Stimulated activated CD8-positive, alpha-beta memory T cell treated with anti-CD3 and anti-CD28 coated beads, Interleukin-2, amount 100 ng/mL, for 48 hours (primary cell): ENCODE measurements at regions not wholly inside any gene's neighbourhood (a gene's known extent, or its start where the extent isn't known, plus 50 kb on each side); places are given as distances from the start of the nearest gene placed in this dataset.
A peak's percentile ranks its signal among the peaks of the same experiment; 100 is the strongest.

Experiments used
- DNase-seq, 2 donors: peaks; one replicate each; pipeline ENCODE4 v3.0.0-alpha.2; 2020; ENCODE audit warnings: low read depth in 2 of 2

DNA sequence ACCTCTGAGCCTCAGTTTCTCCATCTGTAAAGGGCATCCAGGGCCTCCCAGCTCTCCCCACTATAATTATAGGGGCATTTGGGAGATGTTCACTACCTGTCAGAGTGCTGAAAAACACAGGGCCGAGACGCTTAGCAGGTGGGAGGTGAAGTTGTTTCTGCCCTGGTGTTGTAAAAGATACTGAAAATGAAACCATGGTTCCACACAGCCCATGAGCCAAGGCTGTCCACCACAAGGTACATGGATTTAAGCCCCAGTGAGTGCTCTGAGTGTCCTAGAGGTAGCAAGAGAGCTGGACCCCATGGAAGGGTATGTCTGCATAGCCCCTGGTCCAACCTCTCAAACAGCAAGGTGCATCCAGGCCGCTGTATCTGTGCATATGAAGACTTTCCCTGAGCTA is 137.5 kb downstream of the C5orf15 start:
- DNase-seq, result no peak

DNA sequence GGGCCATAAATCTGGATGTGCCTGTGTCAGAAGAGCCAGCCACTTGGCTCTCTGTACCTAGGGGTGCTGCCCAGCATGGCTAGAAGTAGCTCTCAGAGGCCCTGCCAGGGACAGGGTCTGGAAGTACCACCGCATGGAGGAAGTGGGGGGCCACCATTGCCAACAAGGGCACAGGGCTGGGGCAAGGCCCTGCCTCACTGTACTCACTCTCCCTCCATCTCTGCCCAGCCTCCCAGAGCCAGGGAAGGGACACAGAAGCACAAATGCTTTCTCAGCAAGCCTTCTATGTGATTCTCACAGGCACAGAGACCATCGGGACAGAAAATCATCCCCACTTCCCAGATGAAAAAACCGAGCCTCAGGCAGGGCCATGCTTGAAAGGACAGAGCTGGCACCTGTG is 138.1 kb downstream of the C5orf15 start:
- no peak for DNase-seq

DNA sequence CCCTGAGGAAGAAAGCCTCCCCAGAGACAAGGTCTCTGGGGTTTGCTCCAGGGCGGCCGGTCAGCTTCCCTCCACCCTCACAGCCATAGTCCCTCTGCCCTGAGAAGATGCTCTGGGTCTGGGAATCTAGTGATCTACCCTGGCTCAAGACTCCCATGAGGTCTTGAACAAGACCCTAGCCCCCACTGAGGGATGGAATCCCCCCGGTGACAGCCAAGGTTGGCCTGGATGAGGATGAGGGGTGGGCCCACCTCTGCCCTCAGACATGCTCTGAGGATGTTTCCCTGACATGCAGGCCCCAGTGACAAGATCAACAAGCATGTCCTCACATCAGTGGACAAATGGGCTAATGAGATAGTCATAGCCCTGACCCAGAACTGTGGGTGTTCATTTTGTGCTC is 138.6 kb downstream of the C5orf15 start:
- no peak for DNase-seq

DNA sequence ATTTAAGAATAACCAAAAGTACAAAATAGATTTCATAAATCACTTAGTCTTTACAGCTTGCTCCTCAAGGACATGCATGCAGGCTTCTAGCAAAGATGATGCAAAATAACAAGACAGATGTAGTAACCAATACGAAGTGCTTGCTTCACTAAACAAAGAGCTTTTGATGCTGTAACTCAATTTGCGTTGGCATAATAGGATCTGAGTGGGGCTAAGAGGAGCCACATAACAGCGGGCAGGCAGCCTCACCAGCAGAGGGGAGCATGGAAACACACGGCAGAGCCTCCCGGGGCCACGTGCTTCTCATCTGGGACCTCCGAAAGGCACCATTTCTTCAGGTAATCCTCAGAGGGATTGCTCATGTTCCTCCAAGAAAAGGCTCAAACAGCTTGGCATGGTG is 139.7 kb downstream of the C5orf15 start:
- DNase-seq, result no peak

DNA sequence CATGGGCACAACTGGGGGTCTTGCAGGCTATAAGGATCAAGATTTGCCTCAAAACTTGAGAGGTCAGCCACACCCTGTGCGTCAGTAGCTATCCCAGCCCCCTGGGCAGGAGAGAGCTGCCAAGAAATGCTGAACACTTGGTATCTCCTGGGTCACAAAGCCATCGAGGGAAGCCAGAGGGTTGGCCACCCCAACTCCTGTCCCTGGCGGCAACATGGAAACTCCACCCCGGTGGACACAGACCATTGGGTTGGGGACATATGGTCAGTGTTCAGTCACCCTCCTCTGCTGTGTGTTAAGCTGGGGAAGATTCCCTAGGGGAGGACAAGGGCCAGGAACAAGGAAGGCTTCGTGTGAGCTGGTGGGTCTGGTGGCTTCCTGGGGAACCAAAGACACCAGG is 140.6 kb downstream of the C5orf15 start:
- DNase-seq, result no peak

DNA sequence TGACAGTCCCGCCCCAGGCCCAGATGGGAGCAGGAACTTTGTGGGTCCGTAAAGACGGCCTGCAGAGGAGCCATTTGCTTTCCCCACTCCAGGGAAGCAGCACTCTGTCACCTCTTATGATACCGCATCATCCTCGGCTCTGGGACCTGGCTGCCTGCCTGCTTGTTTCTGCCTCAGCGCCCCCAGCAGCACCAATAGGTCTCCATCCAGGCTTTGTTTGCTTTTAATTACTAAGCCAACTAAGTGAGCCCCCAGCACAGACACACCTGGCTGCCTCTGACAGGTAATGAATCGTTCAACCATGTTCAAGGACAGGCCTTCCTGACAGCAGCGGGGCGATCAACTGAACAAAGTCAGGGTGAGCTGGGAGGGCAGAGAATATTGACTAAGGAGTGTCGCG is 141.4 kb downstream of the C5orf15 start:
- DNase-seq, result no peak

DNA sequence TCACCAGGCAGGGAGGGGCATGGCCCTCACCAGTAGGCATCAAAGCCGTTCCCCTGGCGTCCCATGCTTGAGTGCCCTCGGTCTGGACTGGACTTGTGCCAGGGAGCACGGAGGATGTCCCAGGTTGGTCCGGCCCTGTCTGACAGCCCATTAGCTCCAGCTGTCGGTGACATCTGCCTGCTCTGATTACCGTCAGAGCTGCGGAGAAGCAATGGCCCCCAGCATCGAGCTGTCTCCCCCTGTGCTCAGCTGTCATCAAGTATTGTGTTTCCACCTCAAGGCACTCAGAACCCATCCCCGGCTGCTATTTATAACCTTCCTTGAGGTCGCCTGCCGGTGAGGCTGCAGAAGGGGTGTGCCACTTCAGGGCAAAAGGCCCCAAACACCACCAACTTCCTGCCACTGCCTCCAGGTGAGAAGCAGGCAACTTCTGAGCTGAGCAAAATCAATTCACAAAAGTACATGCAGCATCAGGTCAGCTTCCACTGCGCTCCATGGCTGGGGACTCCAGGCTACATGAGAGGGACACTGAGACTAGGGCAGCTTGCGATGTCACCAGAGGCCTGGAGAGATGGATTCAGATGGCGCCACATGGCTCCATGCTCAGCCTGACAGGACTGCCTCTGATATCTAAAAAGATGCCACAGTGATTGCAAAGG is 142.7 kb downstream of the C5orf15 start:
- DNase-seq, result no peak

DNA sequence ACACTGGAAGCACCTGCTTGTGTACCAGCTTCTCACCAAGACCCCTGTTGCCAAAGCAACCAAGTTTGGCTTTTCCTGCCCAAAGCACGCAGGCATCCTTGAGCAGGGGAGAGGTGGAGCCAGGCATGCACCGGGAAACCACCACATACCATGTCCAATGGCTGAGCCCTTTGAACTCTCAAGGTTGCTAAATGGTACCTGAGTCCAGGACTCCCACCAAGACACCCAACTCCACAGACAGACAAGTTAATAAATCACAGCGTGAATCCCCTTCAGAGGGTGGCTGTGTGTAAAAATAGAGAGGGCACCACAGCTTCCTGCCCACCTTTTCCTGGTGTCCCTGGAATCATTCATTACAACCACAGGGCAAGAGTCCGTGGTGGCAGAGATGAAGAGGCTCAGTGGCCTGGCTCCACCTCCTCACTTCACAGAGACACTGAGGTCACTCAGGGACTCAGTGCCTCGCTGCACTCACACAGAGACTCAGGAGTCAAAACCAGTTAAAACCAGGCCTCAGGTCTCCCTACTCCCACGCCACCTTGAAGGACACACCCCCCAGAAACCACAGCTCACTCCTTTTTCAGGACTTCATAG is 143.7 kb downstream of the C5orf15 start:
- peak in 1 of 2 donors; percentile 15 for DNase-seq

DNA sequence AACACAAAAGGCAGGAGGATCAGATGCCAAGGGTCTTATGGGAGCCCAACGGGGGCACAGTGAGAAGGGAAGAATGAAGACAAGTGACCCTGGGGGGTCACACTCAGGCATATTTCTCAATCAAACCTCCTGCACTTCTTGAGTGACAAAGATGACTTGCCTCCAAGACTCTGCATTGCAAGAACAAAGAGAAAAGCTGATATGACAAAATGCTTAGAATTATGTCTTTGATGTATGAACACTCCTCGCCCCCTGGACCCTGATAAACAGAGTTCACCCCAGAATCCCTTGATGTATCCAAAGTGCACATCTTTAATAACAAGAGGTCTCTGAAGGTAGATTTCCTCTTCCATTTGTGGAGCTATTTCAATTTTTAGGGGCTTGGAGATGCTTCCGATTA is 146.5 kb downstream of the C5orf15 start:
- DNase-seq, result no peak

DNA sequence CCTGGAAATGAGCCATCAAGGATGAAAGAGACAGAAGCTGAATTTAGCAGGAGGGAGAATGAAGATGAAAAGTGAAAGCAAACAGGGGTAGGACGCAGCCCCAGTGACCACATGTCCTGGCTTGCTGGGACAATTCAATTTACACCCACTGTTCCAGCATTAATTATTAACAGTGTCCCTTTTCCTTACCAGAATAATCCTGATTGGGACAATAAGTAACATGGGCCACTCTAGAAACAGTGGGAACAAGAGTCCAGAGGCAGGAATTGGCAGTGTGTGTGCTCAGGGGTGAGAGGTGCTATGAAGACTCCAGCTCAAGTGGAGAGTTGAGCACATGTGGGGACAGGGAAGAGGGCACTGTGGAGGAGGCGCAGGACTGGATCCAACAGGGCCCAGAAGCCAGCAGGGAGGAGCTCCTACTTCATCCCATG is 147.1 kb downstream of the C5orf15 start:
- no peak for DNase-seq

DNA sequence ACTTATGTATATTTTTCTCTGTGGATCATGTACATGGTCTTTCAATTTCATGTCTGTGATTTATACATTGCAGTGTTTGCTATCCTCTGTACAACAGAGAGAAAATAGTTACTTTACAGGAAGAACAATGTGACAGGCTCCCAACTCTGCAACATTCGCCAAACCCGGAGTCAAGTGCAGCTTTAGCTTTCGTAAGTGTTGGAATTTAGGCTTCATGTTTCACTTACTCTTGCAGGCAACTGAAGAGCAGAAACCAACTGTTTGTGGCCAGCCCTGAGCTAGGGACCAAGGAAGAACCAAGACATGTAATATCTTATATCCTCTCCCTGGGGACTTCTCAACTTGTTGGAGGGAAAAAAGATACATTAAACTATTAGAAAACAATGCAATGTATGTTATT is 147.9 kb downstream of the C5orf15 start:
- no peak for DNase-seq

DNA sequence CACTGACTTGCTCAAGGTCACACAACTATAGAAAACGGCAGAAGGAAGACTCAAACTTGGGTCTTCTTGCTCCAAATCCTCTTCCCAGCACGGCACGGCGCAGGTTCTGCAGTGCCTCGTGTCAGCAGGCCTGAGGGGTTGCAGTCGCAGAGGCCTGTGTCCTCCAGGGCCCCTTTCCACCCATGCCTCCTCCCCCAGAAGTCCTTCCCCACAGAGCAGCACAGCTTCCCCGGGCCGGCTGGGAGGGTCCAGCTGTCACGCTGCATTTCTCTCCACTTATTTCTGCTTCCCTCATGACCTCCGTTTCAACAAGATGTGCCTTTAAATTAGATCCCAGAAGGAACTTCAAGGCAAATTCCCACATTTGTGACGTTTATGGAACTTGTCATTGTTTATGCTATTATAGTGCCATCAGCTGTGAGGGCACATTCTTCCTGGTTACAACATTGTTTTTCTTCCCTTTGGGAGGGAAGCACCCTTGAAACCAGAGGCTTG is 148.4 kb downstream of the C5orf15 start:
- DNase-seq, result no peak

DNA sequence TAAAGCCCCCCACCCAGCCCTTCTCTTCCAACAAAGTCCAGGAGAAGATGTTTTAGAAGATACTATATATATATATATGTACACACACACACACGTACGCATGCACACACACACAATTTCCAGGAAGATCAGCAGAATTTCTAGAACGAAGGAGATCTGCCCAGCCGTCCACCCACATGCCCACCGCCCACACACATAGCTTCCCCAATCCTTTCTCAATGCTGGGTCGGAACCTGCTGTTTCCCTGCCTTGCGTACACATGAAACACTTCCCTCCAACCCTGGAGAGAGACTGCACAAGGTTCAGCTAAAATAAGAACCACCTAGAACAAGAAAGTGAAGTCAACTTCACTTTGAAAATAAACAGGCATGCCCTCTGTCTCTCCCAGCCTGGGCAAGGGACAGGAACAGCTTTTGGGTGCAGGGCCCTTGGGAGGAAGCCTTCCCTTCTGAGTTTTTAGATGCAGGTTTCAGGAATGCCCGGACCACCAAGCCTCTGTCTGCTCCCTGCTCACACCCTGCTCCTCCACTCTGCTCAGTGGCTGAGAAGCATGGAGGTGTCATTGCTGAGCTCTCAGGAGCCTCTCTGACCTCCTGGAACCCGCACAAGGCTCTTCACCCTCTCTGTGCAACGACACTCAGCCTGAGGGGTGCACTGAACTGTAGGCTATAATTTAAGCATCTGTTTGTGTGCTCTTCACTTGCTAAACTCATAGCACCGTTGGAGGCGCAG is 149.4 kb downstream of the C5orf15 start:
- DNase-seq, result no peak

DNA sequence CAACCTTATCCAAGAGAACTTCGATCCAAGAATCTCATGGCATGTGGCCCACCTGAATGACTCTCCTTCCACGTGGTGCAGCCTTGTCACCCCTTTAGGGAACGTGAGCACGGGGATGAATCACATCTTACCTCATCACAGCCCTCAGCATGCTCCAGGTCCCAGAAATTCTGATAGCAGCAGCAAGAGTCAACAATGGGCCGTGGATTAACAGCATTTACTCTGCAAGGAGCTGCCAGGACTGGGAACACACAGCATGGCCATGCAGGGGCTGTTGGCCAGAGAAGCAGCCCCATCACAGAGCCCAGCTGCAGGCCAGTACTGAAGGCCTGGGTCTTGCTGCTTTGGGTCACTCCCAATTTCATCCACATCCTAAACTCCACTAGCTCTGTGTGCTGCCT is 150.4 kb downstream of the C5orf15 start:
- DNase-seq, result no peak

DNA sequence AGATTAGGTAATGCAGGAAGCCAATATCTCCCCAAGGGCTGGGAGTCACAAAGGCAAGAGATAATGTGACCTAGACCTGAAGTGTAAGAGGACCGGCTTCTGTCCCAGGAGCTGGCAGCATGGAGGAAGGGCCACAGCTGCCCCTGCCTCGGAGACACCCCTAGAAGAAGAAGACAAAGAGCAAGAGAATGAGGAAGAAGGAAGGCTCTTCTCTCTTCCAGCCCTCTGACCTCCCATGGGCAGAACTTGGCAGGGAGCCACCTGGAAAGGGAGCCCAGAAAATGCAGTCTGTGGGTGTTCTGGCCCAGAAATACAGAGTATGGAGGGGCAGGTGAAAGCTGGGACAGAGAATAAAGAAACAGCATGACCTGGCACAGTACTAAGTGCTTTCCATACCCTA is 151.0 kb downstream of the C5orf15 start:
- DNase-seq, result no peak

DNA sequence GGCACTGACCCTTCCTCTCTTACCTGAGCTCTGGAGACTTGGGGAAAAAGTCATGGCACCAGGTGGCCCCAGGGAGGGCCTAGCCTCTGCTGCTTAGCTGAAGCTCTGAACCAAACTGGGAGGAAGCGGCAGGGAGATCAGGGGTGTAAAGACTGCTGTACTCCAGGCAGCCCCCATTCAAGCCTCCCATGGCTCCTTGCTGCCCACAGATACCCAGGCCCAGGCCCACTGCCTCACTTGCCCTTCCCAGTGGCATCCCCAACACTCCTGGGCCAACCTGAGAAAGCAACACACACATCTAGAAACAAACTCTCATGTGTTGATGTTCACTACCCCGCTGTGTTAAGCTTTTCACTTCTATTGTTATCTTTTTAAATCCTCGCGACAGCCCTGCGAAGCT is 151.6 kb downstream of the C5orf15 start:
- no peak for DNase-seq

DNA sequence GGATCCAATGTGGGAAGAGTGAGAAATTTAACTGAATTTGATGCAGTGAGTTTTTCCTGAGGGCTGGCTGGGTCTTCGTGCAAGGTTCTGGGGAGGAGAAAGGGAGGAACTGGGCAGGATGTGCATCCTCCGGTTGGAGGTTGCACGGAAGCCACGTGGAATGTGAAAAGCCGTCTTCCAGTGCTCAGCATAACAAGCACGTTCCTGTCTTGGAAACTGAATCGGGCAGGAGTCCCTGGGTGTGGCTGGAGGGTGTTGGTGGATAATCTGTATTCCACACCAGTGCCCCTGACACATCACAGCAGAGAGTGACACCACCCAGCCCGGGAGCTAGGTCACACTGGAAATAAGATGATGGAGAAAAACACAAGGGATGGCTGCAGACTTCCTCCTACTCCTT is 154.3 kb downstream of the C5orf15 start:
- DNase-seq, result no peak

DNA sequence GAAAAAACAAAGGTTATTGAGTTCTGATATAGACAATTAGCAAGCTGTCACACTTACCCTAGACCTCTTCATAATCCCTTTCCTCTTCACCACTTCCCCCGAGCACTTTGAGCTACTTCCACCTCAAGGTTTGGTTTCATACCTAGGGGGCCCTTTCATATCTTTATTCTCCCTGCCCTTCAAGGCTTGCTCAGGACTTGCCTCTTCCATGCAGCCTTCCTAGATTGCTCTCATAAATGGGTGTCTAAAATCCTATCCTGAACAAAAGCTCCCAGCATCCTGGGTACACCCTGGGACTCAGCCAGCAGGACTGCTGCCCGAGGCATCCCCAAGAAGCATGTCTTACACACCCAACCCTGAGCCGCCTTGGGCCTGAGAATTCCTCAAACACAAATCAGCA is 157.3 kb downstream of the C5orf15 start:
- DNase-seq, result no peak

DNA sequence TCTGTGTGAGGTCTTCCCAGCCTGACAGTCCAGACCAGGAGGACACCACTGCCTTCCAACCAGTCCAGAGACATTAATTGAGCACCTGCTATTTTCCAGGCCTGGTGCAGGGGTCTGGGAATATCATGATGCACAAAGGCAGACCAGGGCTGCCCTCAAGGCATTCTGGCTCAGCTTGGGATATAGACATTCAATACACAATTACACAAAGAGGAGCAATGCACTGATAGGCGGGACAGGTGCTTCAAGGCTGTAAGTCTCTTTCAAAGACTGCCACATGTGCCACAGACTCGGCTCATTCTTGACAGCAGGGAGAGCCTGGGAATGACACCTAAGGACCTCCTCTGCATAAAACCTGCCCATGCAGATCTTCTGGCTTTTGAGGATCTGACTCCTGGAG is 158.6 kb downstream of the C5orf15 start:
- no peak for DNase-seq

DNA sequence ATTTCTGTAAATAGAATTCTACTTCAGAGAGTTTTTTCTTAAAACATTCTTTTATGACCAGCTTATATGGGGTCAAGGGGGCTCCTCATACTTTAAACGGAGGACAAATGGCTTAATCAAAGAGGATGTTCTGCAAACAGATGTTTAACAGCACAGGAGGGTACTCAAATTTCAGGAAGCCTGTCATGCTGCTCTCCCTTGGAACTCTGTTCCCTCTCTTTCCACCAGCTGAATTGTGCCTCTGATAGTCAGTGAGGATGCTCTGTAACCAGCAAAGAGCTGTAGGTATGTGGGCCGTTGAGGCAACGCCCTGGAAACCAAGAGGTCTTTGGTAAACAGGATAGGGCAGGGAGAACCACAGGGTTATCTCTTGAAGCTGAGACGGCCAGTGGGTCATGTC is 161.1 kb downstream of the C5orf15 start:
- DNase-seq, result no peak

DNA sequence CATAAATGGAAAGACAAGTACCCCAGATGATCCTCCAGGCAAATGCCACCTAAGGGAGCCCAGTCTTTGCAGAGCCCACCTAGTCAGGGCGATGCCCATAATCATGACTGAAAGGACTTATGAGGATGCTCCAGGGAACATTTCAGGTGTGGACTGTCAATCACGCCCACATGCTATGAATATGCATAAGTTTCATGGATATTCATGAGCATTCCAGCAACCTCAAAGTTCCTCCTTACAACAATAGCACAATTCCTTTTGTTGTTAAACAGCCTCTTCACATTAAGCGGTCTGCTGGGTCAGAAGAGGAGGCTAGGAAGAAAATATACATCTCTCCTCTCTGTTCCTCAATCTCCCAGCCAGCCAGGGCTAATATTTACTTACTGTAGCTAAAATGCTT is 161.6 kb downstream of the C5orf15 start:
- DNase-seq, result no peak

DNA sequence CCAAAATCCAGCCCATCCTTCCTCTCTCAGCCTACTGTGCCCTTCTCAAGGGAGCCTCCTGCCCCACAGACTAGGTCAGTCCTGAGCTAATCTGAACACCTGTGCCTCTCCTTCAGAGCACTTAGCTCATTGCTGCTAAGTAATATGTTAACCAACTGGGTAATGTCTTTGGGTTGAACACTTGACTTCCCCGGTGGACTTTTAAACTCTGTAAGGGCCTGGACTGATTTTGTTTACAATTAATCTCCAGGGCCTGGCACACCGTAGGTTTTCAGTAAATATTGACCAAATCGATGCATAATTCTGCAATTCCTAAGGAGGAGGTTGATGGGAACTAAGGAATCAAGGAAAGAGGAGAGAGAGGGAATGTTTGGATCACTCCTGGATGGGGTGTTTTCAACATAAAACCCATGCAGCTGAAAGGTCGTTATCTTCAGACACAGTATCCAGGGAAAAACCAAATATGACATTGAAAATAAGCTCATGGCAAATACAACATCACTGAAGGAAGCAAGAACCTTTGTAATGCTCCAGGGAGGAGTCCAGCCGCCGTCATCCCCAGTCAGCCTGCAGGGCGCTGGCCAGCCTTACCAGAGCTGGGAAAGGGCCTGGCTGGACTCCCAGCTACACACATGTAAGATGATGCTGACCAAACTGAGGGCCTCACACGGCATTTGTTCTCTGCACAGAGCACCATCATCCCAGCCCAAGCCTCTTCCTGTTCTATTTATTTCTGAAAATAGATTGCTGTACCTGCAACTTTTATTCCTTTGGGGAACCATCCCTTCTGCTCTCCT is 166.3 kb downstream of the C5orf15 start:
- no peak for DNase-seq
